ENCODE measurements at regions not wholly inside any gene's neighbourhood (a gene's known extent, or its start where the extent isn't known, plus 50 kb on each side); places are given as distances from the start of the nearest gene placed in this dataset.

- DNase-seq = no peak
Observed at GRCh38 chr9:86470326-86470725, 116.1 kb upstream of the TUT7 start.

- peak; percentile 51 for DNase-seq
Observed at GRCh38 chr9:86469476-86470250, 115.5 kb upstream of the TUT7 start.

GRCh38 chr9:86464242-86464641 lies 110.0 kb upstream of the TUT7 start:
- no peak for DNase-seq

- DNase-seq = no peak
Observed at GRCh38 chr9:86460216-86461002, 106.2 kb upstream of the TUT7 start.

- DNase-seq = no peak
Observed at GRCh38 chr9:86459599-86460155, 105.5 kb upstream of the TUT7 start.

- no peak for DNase-seq
Observed at GRCh38 chr9:86459191-86459590, 105.0 kb upstream of the TUT7 start.

GRCh38 chr9:86458191-86458855 lies 104.1 kb upstream of the TUT7 start:
- DNase-seq = no peak

- no peak for DNase-seq
Observed at GRCh38 chr9:86456416-86456815, 102.2 kb upstream of the TUT7 start.

- no peak for DNase-seq
Observed at GRCh38 chr9:86454701-86455615, 100.7 kb upstream of the TUT7 start.

GRCh38 chr9:86452201-86452828 lies 98.1 kb upstream of the TUT7 start:
- no peak for DNase-seq

- DNase-seq = no peak
Observed at GRCh38 chr9:86449246-86449645, 95.0 kb upstream of the TUT7 start.

GRCh38 chr9:86445671-86446070 lies 91.5 kb upstream of the TUT7 start:
- no peak for DNase-seq

- DNase-seq = no peak
Observed at GRCh38 chr9:86443992-86444391, 89.8 kb upstream of the TUT7 start.

GRCh38 chr9:86434039-86434726 lies 80.0 kb upstream of the TUT7 start:
- DNase-seq = peak; percentile 66

- no peak for DNase-seq
Observed at GRCh38 chr9:86424251-86424891, 70.2 kb upstream of the TUT7 start.

- peak; percentile 48 for DNase-seq
Observed at GRCh38 chr9:86413971-86414880, 60.0 kb upstream of the TUT7 start.

GRCh38 chr9:86410281-86410680 lies 56.1 kb upstream of the TUT7 start:
- DNase-seq = no peak

GRCh38 chr9:86408121-86408520 lies 53.9 kb upstream of the TUT7 start:
- DNase-seq = no peak

GRCh38 chr9:86407022-86407421 lies 52.8 kb upstream of the TUT7 start:
- peak; percentile 11 for DNase-seq

GRCh38 chr9:86406366-86406765 lies 52.2 kb upstream of the TUT7 start:
- DNase-seq = no peak
